Esophagus squamous epithelium (tissue), 4 donors: ENCODE measurements at regions not wholly inside any gene's neighbourhood (a gene's known extent, or its start where the extent isn't known, plus 50 kb on each side); places are given as distances from the start of the nearest gene placed in this dataset.

ENCODE experiments used
- POLR2A ChIP-seq, 4 donors: fragments of 450-650 bp; IDR thresholded peaks; one replicate each; pipeline ENCODE4 v1.6.1; 2017; ENCODE audit warnings: antibody characterized with exemption in 4 of 4, mild to moderate bottlenecking in 4 of 4, moderate library complexity in 3 of 4
- TF ChIP-seq, protein P1 (sequence below), 6 experiments: fragments of 450-650 bp in 4 of 6; fragments of 200-600 bp in 2 of 6; sonication (generic) in 2 of 6; IDR thresholded peaks; one replicate each; pipeline ENCODE4 v1.5.1; 2016 to 2019; ENCODE audit warnings: antibody characterized with exemption in 6 of 6, mild to moderate bottlenecking in 4 of 6, moderate library complexity in 4 of 6

DNA sequence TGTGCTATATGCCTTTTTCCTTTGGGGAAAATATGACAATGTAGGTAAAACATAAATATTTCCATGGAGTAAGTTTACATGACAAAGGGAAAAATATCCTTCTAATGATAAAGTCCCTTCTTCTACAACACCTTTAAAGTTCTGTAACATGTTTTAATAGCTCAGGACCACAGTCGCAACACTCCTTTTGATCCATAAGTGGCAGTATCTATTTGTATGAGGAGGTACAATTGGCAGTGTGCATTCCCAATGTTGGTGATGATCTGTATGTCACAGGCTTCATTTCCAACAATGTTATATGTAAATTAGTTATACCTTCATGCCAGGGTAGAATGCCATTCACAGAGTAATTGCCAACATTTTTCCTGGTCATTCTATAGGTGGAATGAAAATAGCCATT is 127.1 kb upstream of the CCNH start:
- TF ChIP-seq POLR2A (IDR thresholded peaks at IDR 0.05), result no peak
- TF ChIP-seq, protein P1, sequence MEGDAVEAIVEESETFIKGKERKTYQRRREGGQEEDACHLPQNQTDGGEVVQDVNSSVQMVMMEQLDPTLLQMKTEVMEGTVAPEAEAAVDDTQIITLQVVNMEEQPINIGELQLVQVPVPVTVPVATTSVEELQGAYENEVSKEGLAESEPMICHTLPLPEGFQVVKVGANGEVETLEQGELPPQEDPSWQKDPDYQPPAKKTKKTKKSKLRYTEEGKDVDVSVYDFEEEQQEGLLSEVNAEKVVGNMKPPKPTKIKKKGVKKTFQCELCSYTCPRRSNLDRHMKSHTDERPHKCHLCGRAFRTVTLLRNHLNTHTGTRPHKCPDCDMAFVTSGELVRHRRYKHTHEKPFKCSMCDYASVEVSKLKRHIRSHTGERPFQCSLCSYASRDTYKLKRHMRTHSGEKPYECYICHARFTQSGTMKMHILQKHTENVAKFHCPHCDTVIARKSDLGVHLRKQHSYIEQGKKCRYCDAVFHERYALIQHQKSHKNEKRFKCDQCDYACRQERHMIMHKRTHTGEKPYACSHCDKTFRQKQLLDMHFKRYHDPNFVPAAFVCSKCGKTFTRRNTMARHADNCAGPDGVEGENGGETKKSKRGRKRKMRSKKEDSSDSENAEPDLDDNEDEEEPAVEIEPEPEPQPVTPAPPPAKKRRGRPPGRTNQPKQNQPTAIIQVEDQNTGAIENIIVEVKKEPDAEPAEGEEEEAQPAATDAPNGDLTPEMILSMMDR (IDR thresholded peaks at IDR 0.05), result no peak
